ENCODE measurements at regions not wholly inside any gene's neighbourhood (a gene's known extent, or its start where the extent isn't known, plus 50 kb on each side); places are given as distances from the start of the nearest gene placed in this dataset.

- H3K4me1 Mint-ChIP-seq = no peaks in the 10 kb centered on the region
- intact Hi-C loops (cut with micrococcal nuclease) = no loop called here
- H2AFZ ChIP-seq (ENCODE audit: insufficient read depth, low read depth, low read length, poor library complexity, severe bottlenecking) = no peak overlapping the region
- no peak overlapping the region for H3K4me3 Mint-ChIP-seq
- H3K27me3 Mint-ChIP-seq (ENCODE audit: low read depth in 3 of 3) = no peaks in the 10 kb centered on the region
- H3K36me3 ChIP-seq (replicated peaks in 1 of 2; ENCODE audit: control insufficient read depth in 1 of 2, insufficient read depth in 2 of 2, low read length in 2 of 2) = no peaks in the 10 kb centered on the region
- H3K36me3 Mint-ChIP-seq = no peaks in the 10 kb centered on the region
- no peak overlapping the region for H3K27ac ChIP-seq (ENCODE audit: low read depth in 1 of 2, low read length in 2 of 2)
- no peaks in the 10 kb centered on the region for H3K79me2 ChIP-seq (ENCODE audit: insufficient read depth, low read length)
- no peaks in the 10 kb centered on the region for H3K9me3 ChIP-seq (replicated peaks in 1 of 2; ENCODE audit: control insufficient read depth in 1 of 2, insufficient read depth in 1 of 2, low read length in 2 of 2)
- no peak overlapping the region for H3K4me2 ChIP-seq (replicated peaks; ENCODE audit: extremely low read depth, low read length, poor library complexity, severe bottlenecking)
- no peak for DNase-seq
- H3K9me3 Mint-ChIP-seq = peaks cover 3 to 14% (median 7%) of the 10 kb centered on the region in 7 donors
- H3K4me1 ChIP-seq (ENCODE audit: control insufficient read depth in 1 of 2, insufficient read depth in 2 of 2, low read length in 2 of 2) = no peaks in the 10 kb centered on the region
- no peaks in the 10 kb centered on the region for H4K20me1 ChIP-seq (ENCODE audit: insufficient read depth, low read length)
- TF ChIP-seq CTCF (IDR thresholded peaks at IDR 0.05) = no peak
- no peak overlapping the region for H3K27ac Mint-ChIP-seq
- WGBS (ENCODE audit: insufficient coverage) = 45% methylated on average over 1 of the region's 2 CpGs
- no peak overlapping the region for H3K9ac ChIP-seq (ENCODE audit: insufficient read depth, low read length, poor library complexity, severe bottlenecking)
- no peak overlapping the region for H3K4me3 ChIP-seq (replicated peaks in 1 of 3; ENCODE audit: low read depth in 2 of 3, low read length in 3 of 3)
- no peaks in the 10 kb centered on the region for H3K27me3 ChIP-seq (ENCODE audit: control insufficient read depth in 2 of 2, insufficient read depth in 2 of 2, low read length in 2 of 2)
These were observed 86.4 kb downstream of the CDC14C start for GRCh38 chr7:49010717-49011116.

GRCh38 chr7:49014870-49015269 is 90.5 kb downstream of the CDC14C start:
- no peak overlapping the region for H2AFZ ChIP-seq (ENCODE audit: insufficient read depth, low read depth, low read length, poor library complexity, severe bottlenecking)
- H3K9ac ChIP-seq (ENCODE audit: insufficient read depth, low read length, poor library complexity, severe bottlenecking) = no peak overlapping the region
- no peak for DNase-seq
- Mint-ChIP-seq H3K4me3 (no peak overlapping the region), H3K4me1 (no peaks in the 10 kb centered on the region), H3K27me3 (ENCODE audit: low read depth in 3 of 3) (no peaks in the 10 kb centered on the region), H3K36me3 (no peaks in the 10 kb centered on the region), H3K9me3 (peaks cover 0 to 7% (median 2%) of the 10 kb centered on the region in 7 donors), H3K27ac (no peak overlapping the region)
- peaks cover 0 to 3% of the 10 kb centered on the region in 2 donors for H3K9me3 ChIP-seq (replicated peaks in 1 of 2; ENCODE audit: control insufficient read depth in 1 of 2, insufficient read depth in 1 of 2, low read length in 2 of 2)
- TF ChIP-seq CTCF (IDR thresholded peaks at IDR 0.05) = no peak
- H3K79me2 ChIP-seq (ENCODE audit: insufficient read depth, low read length) = no peaks in the 10 kb centered on the region
- no peak overlapping the region for H3K4me3 ChIP-seq (replicated peaks in 1 of 3; ENCODE audit: low read depth in 2 of 3, low read length in 3 of 3)
- H3K36me3 ChIP-seq (replicated peaks in 1 of 2; ENCODE audit: control insufficient read depth in 1 of 2, insufficient read depth in 2 of 2, low read length in 2 of 2) = no peaks in the 10 kb centered on the region
- WGBS (ENCODE audit: insufficient coverage) = 89% methylated on average over 3 of the region's 4 CpGs
- H3K27ac ChIP-seq (ENCODE audit: low read depth in 1 of 2, low read length in 2 of 2) = no peak overlapping the region
- no peaks in the 10 kb centered on the region for H3K27me3 ChIP-seq (ENCODE audit: control insufficient read depth in 2 of 2, insufficient read depth in 2 of 2, low read length in 2 of 2)
- intact Hi-C loops (cut with micrococcal nuclease) = no loop called here
- H4K20me1 ChIP-seq (ENCODE audit: insufficient read depth, low read length) = no peaks in the 10 kb centered on the region
- H3K4me2 ChIP-seq (replicated peaks; ENCODE audit: extremely low read depth, low read length, poor library complexity, severe bottlenecking) = no peak overlapping the region
- H3K4me1 ChIP-seq (ENCODE audit: control insufficient read depth in 1 of 2, insufficient read depth in 2 of 2, low read length in 2 of 2) = no peaks in the 10 kb centered on the region
